ENCODE measurements at regions not wholly inside any gene's neighbourhood (a gene's known extent, or its start where the extent isn't known, plus 50 kb on each side); places are given as distances from the start of the nearest gene placed in this dataset.

DNA sequence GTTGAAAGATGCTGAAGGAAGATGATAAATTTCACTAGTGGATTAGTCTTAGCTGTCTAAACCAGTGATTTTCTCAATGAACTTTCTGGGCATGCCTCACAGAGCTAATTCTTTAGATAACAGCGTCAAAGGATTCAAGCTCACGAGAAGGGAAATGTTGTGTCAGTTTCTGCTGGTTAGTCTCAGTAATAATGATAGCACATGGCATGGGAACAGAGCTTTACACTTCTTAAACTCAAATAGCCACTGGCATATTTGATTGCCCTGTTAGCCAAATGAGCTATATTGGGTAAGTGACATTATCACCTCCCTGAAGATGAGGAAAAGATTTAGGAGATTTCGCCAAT lies 139.3 kb upstream of the NR3C1 start:
- TF ChIP-seq, protein P1, sequence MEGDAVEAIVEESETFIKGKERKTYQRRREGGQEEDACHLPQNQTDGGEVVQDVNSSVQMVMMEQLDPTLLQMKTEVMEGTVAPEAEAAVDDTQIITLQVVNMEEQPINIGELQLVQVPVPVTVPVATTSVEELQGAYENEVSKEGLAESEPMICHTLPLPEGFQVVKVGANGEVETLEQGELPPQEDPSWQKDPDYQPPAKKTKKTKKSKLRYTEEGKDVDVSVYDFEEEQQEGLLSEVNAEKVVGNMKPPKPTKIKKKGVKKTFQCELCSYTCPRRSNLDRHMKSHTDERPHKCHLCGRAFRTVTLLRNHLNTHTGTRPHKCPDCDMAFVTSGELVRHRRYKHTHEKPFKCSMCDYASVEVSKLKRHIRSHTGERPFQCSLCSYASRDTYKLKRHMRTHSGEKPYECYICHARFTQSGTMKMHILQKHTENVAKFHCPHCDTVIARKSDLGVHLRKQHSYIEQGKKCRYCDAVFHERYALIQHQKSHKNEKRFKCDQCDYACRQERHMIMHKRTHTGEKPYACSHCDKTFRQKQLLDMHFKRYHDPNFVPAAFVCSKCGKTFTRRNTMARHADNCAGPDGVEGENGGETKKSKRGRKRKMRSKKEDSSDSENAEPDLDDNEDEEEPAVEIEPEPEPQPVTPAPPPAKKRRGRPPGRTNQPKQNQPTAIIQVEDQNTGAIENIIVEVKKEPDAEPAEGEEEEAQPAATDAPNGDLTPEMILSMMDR (IDR thresholded peaks at IDR 0.05; ENCODE audit: low read depth, low read length, missing control alignments), result no peak
- H3K4me3 ChIP-seq (ENCODE audit: low read depth, low read length), result no peak overlapping the region
- in situ Hi-C loops (cut with HindIII; ENCODE audit: low sequenced_read_pairs), result no loop called here
- no peak for DNase-seq (ENCODE audit: low read depth)

DNA sequence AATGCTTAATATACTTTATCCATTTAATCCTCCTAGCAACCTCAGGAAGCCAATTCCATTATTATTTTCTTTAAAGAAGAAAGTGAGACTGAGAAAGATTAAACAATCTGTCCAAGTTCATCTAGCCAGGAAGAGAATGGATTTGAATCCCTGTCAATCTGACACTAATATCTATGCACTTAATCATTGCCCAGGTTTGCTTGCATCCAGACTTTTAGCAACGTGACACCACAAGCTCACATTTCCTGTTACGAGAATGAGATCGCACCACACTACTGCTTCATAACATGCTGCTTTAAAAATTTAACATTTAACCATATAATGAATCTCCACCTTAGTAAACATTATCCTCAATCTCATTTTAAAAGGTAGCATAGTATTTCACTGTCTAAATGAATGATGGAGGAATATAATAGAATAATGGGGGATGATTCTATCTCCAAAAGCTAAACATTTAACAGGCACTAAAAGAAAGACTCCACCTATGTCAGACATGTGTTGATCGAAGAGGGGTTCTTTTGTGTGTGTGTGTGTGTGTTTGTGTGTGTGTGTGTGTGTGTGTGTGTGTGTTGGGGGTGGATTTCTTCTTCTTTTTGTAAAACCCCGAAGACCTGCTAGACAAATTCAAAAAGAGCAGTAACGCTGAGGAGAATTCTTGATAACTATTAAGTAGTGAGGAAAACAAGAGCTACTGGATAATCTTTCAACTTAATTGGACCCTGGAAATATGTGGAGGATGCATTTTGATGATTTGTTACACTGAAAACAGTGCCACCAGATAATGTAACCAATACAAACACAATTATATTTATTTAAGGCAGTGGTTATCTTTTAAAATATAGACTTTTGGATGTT lies 138.7 kb upstream of the NR3C1 start:
- TF ChIP-seq, protein P1 (IDR thresholded peaks at IDR 0.05; ENCODE audit: low read depth, low read length, missing control alignments), result no peak
- in situ Hi-C loops (cut with HindIII; ENCODE audit: low sequenced_read_pairs), result no loop called here
- no peak overlapping the region for H3K4me3 ChIP-seq (ENCODE audit: low read depth, low read length)
- no peak for DNase-seq (ENCODE audit: low read depth)

DNA sequence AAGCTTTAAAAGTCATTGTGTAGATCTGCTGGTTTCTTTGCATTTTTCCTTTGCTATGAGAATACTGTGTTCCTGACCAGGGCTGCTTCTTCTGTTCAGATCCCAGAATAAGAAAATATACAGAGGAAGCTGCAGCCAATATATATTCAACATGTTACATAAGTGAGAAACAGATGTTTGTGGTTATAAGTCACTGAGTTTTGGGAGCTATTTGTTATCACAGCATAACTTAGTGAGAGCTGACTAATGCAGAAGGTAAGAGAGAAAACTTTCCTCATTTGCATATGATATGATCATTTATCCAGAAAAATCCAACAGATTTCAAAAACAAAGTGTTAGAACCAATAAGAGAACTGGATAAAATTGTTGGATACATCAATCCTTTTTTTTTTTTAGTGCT lies 136.3 kb upstream of the NR3C1 start:
- in situ Hi-C loops (cut with HindIII; ENCODE audit: low sequenced_read_pairs), result no loop called here
- DNase-seq (ENCODE audit: low read depth), result no peak
- H3K4me3 ChIP-seq (ENCODE audit: low read depth, low read length), result no peak overlapping the region
- TF ChIP-seq, protein P1 (IDR thresholded peaks at IDR 0.05; ENCODE audit: low read depth, low read length, missing control alignments), result no peak

DNA sequence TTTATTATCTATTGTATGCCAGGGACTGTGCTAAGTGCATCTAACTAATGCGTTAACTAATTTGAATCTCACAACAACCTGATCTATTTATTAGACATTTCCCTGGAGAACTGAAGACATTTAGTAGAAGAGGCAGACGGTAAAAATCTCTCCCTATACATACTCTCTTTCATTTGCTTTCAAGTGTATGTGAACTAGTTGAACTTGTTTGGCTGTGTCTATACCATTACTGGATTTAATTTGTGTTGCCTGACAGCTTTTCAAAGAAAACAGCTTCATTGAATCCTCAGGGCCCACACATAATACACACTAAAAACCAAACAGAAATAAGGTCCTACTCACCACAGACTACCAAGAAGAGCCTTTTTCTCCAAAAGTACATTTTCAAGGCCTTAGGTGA lies 133.6 kb upstream of the NR3C1 start:
- H3K4me3 ChIP-seq (ENCODE audit: low read depth, low read length), result no peak overlapping the region
- in situ Hi-C loops (cut with HindIII; ENCODE audit: low sequenced_read_pairs), result no loop called here
- no peak for DNase-seq (ENCODE audit: low read depth)
- TF ChIP-seq, protein P1 (IDR thresholded peaks at IDR 0.05; ENCODE audit: low read depth, low read length, missing control alignments), result no peak

DNA sequence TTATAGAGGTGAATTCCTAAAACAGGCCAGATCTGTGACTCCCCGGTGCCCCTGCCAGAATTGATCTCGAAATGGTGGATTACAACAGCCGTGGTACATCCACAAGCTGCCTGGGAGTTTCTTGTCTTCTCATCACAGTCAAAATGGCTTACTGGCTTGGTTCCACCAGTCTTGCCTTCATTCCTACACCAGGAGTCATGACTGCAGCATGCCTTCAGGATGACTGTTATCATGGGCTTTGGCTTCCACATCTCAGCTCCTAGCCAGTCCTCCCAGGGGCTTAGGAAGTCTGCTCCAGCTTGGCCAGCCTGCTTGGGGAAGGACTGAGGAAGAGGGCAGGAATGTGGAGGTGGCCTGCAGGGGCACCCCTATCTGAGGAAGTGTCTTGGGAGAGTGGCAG lies 132.9 kb upstream of the NR3C1 start:
- DNase-seq (ENCODE audit: low read depth), result peak; percentile 91
- no peak overlapping the region for H3K4me3 ChIP-seq (ENCODE audit: low read depth, low read length)
- in situ Hi-C loops (cut with HindIII; ENCODE audit: low sequenced_read_pairs), result no loop called here
- TF ChIP-seq, protein P1 (IDR thresholded peaks at IDR 0.05; ENCODE audit: low read depth, low read length, missing control alignments), result peak; percentile 3

DNA sequence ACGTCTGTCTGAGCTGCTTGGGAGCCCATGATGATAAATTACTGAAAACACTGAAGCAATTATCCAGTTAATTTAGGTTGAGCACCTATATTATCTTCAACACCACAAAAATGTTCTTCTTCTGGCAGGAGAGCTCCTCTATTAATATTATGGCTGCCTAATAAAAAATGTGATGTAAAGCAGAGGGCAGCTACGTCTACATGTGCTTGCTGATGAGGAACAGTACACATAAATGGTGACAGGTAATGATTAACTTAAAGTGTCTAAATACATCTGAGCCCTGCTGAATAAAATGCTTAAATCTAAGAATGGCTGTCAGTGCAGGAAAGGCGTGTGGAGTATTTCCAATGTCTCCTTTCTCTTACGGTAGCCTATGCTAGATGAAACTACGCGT lies 131.3 kb upstream of the NR3C1 start:
- no peak overlapping the region for H3K4me3 ChIP-seq (ENCODE audit: low read depth, low read length)
- in situ Hi-C loops (cut with HindIII; ENCODE audit: low sequenced_read_pairs), result no loop called here
- DNase-seq (ENCODE audit: low read depth), result no peak
- TF ChIP-seq, protein P1 (IDR thresholded peaks at IDR 0.05; ENCODE audit: low read depth, low read length, missing control alignments), result no peak
